ENCODE measurements at regions not wholly inside any gene's neighbourhood (a gene's known extent, or its start where the extent isn't known, plus 50 kb on each side); places are given as distances from the start of the nearest gene placed in this dataset.

DNA sequence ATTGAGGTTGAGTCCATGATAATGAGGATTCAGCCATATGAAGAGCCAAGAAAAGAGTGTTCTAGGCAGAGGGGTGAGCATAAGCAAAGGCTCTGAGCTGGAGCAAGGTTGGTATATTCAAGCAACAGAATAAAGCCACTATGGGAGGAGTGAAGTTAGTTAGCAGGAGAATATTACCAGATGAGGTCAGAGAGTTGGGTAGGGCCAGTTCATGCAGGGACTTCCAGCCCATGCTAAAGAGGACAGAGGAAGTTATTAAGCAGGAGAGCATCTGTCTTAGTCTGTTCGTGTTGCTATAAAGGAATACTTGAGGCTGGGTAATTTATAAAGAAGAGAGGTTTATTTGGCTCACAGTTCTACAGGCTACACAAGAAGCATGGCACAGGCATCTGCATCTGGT is 57.1 kb upstream of the ATG10 start:
- H3K36me3 ChIP-seq (replicated peaks; ENCODE audit: control insufficient read depth, insufficient read depth, low read length), result no peaks in the 10 kb centered on the region
- no peak overlapping the region for H3K4me3 ChIP-seq (ENCODE audit: insufficient read depth, low read depth, low read length)
- DNase-seq, result no peak
- no peaks in the 10 kb centered on the region for H3K27me3 ChIP-seq (ENCODE audit: control insufficient read depth, insufficient read depth, low read length)

DNA sequence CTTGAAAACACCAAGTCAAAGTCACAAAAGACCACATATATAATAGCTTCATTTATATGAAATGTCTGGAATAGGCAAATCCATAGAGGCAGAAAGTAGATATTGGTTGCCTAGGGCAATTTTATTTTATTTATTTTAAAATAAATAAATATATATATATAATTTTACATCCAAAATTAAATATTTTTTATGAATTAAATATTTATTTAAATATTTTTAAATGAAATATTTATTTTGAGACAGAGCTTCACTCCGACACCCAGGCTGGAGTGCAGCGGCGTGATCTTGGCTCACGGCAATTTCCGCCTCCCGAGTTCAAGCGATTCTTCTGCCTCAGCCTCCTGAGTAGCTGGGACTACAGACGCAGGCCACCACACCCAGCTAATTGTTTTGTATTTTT is 58.9 kb upstream of the ATG10 start:
- DNase-seq, result no peak
- Histone ChIP-seq H3K27me3 (ENCODE audit: control insufficient read depth, insufficient read depth, low read length) (no peaks in the 10 kb centered on the region), H3K4me3 (ENCODE audit: insufficient read depth, low read depth, low read length) (no peak overlapping the region), H3K36me3 (replicated peaks; ENCODE audit: control insufficient read depth, insufficient read depth, low read length) (no peaks in the 10 kb centered on the region)

DNA sequence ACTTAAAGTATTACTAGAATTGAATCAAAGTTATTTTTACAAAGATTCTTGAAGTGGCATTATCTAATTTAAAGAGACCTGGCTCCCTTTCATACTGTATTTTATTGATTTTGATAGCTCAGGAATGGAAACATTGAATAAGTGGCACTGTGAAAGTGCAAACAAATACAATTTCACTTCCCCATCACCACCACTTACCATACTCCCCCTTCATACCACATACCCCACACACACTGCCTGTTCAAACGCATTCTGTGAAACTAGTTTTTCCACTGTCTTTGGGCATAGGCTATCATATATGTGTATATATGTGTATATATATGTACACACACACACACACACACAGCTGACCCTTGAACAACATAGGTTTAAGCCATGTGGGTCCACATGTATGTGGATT is 62.1 kb upstream of the ATG10 start:
- H3K27me3 ChIP-seq (ENCODE audit: control insufficient read depth, insufficient read depth, low read length), result no peaks in the 10 kb centered on the region

GRCh38 chr5:81908771-81909170 is 63.1 kb upstream of the ATG10 start:
- Histone ChIP-seq H3K36me3 (replicated peaks; ENCODE audit: control insufficient read depth, insufficient read depth, low read length) (no peaks in the 10 kb centered on the region), H3K4me3 (ENCODE audit: insufficient read depth, low read depth, low read length) (no peak overlapping the region), H3K27me3 (ENCODE audit: control insufficient read depth, insufficient read depth, low read length) (no peaks in the 10 kb centered on the region)
- DNase-seq, result no peak

More for the DNA sequence above, 62.1 kb upstream of the ATG10 start:
- DNase-seq, result no peak
- Histone ChIP-seq H3K4me3 (ENCODE audit: insufficient read depth, low read depth, low read length) (no peak overlapping the region), H3K36me3 (replicated peaks; ENCODE audit: control insufficient read depth, insufficient read depth, low read length) (no peaks in the 10 kb centered on the region)

DNA sequence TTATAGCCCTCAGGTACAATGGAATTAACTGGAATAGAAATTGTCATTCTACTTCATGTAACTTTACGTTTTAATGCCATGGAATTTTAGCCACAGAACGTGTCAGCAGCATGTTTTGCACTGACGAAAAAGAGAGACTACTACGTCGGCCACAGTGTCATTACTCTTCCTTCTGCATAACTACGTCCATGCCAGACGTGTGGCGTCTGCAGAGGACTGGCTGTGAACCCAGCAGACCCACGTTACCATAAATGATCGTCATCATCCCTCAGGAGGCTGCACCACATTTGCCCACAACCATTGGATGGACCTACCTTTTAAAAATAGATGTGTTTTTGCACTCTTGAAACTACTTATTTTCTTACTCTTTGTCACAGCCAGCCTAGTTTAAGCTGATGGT is 63.8 kb upstream of the ATG10 start:
- H3K27me3 ChIP-seq (ENCODE audit: control insufficient read depth, insufficient read depth, low read length), result no peaks in the 10 kb centered on the region
- DNase-seq, result no peak
- H3K4me3 ChIP-seq (ENCODE audit: insufficient read depth, low read depth, low read length), result no peak overlapping the region
- no peaks in the 10 kb centered on the region for H3K36me3 ChIP-seq (replicated peaks; ENCODE audit: control insufficient read depth, insufficient read depth, low read length)

- no peaks in the 10 kb centered on the region for H3K27me3 ChIP-seq (ENCODE audit: control insufficient read depth, insufficient read depth, low read length)
- H3K4me3 ChIP-seq (ENCODE audit: insufficient read depth, low read depth, low read length), result no peak overlapping the region
- no peak for DNase-seq
- no peaks in the 10 kb centered on the region for H3K36me3 ChIP-seq (replicated peaks; ENCODE audit: control insufficient read depth, insufficient read depth, low read length)
Observed at GRCh38 chr5:81907012-81907635, 64.7 kb upstream of the ATG10 start.

DNA sequence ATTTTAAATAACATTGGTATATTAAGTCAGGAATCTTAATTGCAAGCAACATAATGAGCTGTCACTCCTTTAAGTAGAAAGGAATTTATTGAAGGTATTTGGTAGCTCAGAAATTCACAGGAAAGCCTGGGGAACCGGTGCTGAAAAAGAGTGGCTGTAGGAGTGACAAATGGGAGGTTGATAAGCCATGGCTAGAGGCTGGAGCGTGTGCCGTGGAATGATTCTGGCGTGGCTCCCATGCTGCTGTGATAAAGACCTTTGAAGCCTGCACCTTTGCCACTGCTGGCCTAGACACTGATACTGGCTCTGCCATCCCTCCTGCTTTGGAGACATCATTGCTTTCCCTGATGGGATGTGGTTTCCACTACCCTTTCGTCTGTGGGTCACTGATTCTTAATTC is 65.7 kb upstream of the ATG10 start:
- DNase-seq, result no peak
- no peaks in the 10 kb centered on the region for H3K27me3 ChIP-seq (ENCODE audit: control insufficient read depth, insufficient read depth, low read length)
- H3K36me3 ChIP-seq (replicated peaks; ENCODE audit: control insufficient read depth, insufficient read depth, low read length), result no peaks in the 10 kb centered on the region
- no peak overlapping the region for H3K4me3 ChIP-seq (ENCODE audit: insufficient read depth, low read depth, low read length)

DNA sequence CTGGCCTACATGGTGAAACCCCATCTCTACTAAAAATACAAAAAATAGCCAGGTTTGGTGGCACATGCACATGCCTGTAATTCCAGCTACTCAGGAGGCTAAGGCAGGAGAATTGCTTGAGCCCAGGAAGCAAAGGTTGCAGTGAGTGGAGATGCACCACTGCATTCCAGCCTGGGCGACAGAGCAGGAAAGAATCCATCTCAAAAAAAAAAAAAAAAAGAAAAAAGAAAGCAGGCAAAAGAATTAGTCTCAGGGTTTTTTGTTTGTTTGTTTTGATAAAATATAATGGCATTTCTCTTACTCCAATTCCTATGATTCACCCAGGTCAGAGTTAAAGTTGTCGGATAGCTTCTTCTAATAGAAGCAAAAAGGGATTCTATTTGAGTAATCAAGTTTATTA is 67.0 kb upstream of the ATG10 start:
- no peak for DNase-seq
- Histone ChIP-seq H3K36me3 (replicated peaks; ENCODE audit: control insufficient read depth, insufficient read depth, low read length) (no peaks in the 10 kb centered on the region), H3K27me3 (ENCODE audit: control insufficient read depth, insufficient read depth, low read length) (no peaks in the 10 kb centered on the region), H3K4me3 (ENCODE audit: insufficient read depth, low read depth, low read length) (no peak overlapping the region)

DNA sequence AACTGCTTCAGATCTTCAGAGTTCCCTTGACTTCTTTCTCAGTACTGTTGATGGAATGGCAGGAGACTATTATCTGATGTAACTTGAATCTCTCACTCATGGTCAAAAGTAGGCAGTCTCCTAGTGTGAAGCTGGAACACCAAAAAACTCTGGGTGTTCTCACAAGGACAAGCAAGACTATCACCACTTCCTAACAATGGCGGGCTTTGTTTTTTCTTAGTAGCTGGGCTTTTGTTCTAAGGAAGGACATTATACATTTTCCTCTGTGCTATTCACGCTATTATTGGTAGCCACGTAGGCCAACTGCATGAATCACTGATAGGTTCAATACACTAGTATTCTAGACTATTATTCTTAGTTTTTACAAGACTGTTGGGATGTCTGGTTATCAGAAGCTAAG is 67.7 kb upstream of the ATG10 start:
- no peak for DNase-seq
- H3K27me3 ChIP-seq (ENCODE audit: control insufficient read depth, insufficient read depth, low read length), result no peaks in the 10 kb centered on the region
- H3K36me3 ChIP-seq (replicated peaks; ENCODE audit: control insufficient read depth, insufficient read depth, low read length), result no peaks in the 10 kb centered on the region
- no peak overlapping the region for H3K4me3 ChIP-seq (ENCODE audit: insufficient read depth, low read depth, low read length)

GRCh38 chr5:81901586-81901985 is 70.2 kb upstream of the ATG10 start:
- no peaks in the 10 kb centered on the region for H3K27me3 ChIP-seq (ENCODE audit: control insufficient read depth, insufficient read depth, low read length)
- DNase-seq, result peak; percentile 24
- no peaks in the 10 kb centered on the region for H3K36me3 ChIP-seq (replicated peaks; ENCODE audit: control insufficient read depth, insufficient read depth, low read length)
- H3K4me3 ChIP-seq (ENCODE audit: insufficient read depth, low read depth, low read length), result no peak overlapping the region

GRCh38 chr5:81899123-81899522 is 72.7 kb upstream of the ATG10 start:
- Histone ChIP-seq H3K36me3 (replicated peaks; ENCODE audit: control insufficient read depth, insufficient read depth, low read length) (no peaks in the 10 kb centered on the region), H3K27me3 (ENCODE audit: control insufficient read depth, insufficient read depth, low read length) (no peaks in the 10 kb centered on the region), H3K4me3 (ENCODE audit: insufficient read depth, low read depth, low read length) (no peak overlapping the region)
- no peak for DNase-seq

- no peaks in the 10 kb centered on the region for H3K36me3 ChIP-seq (replicated peaks; ENCODE audit: control insufficient read depth, insufficient read depth, low read length)
- H3K4me3 ChIP-seq (ENCODE audit: insufficient read depth, low read depth, low read length), result no peak overlapping the region
- DNase-seq, result no peak
- no peaks in the 10 kb centered on the region for H3K27me3 ChIP-seq (ENCODE audit: control insufficient read depth, insufficient read depth, low read length)
Observed at GRCh38 chr5:81898403-81898802, 73.4 kb upstream of the ATG10 start.

DNA sequence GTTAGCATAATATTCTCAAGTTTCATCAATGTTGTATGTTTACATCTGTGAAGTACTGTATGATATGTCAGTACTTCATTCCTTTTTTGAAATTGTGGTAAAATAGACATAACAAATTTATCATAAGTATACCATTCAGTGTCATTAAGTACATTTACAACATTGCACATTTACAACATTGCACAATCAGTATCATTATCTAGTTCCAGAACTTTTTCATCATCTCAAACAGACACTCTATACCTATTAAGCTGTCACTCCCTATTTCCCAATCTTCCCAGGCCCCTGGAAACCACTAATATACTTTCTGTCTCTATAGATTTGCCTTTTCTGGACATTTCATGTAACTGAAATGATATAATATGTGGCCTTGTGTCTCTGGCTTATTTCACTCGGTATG is 75.1 kb upstream of the ATG10 start:
- Histone ChIP-seq H3K36me3 (replicated peaks; ENCODE audit: control insufficient read depth, insufficient read depth, low read length) (no peaks in the 10 kb centered on the region), H3K4me3 (ENCODE audit: insufficient read depth, low read depth, low read length) (no peak overlapping the region), H3K27me3 (ENCODE audit: control insufficient read depth, insufficient read depth, low read length) (no peaks in the 10 kb centered on the region)
- DNase-seq, result no peak

DNA sequence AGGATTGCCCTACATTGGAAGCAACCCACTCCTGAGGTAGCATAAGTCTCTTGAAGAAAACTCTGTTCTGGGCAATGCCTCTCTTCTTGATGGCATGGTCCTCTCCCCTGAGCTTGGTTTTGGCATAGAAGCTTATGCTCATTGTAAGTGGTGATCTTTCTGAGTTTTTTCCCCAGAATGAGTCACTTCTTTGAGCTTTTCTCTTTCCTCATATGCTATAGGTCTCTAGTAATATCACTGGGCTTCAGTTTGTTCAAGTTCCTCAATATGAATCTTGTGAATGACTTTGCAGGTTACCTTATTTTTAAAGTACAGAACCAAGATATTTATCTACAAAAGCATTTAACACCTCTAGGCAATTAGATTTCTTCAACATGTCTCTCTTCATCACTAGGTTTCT is 76.5 kb upstream of the ATG10 start:
- H3K27me3 ChIP-seq (ENCODE audit: control insufficient read depth, insufficient read depth, low read length), result no peaks in the 10 kb centered on the region
- H3K36me3 ChIP-seq (replicated peaks; ENCODE audit: control insufficient read depth, insufficient read depth, low read length), result no peaks in the 10 kb centered on the region; the same call in 1 of the 2 replicates
- no peak for DNase-seq
- no peak overlapping the region for H3K4me3 ChIP-seq (ENCODE audit: insufficient read depth, low read depth, low read length)

DNA sequence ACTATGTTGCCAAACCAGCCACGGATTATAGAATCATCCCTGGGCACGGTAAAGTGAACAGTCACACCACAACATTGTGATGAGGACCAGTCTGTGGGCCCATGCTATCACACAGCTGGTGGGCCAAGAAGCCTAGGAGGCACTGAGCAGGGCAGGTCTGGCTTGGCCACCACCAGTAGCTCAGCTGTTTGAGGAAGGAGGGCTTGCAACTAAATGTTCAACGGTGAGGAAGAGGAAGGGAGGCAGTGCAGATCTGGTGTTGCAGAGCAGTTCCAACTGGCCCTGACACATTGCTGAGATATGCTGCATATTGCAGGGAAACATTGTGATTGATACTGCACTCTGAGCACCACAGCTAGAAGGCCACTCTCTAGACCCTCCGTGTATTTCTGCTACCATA is 77.9 kb upstream of the ATG10 start:
- Histone ChIP-seq H3K27me3 (ENCODE audit: control insufficient read depth, insufficient read depth, low read length) (no peaks in the 10 kb centered on the region), H3K4me3 (ENCODE audit: insufficient read depth, low read depth, low read length) (no peak overlapping the region), H3K36me3 (replicated peaks; ENCODE audit: control insufficient read depth, insufficient read depth, low read length) (no peaks in the 10 kb centered on the region; the same call in 1 of the 2 replicates)
- DNase-seq, result no peak

- no peak for DNase-seq
- Histone ChIP-seq H3K36me3 (replicated peaks; ENCODE audit: control insufficient read depth, insufficient read depth, low read length) (no peaks in the 10 kb centered on the region), H3K4me3 (ENCODE audit: insufficient read depth, low read depth, low read length) (no peak overlapping the region), H3K27me3 (ENCODE audit: control insufficient read depth, insufficient read depth, low read length) (no peaks in the 10 kb centered on the region)
Observed at GRCh38 chr5:81884871-81885270, 87.0 kb upstream of the ATG10 start.

Data from H7 (cell line).